NT2/D1 (cell line): ENCODE measurements at regions not wholly inside any gene's neighbourhood (a gene's known extent, or its start where the extent isn't known, plus 50 kb on each side); places are given as distances from the start of the nearest gene placed in this dataset.

Source experiments
- YY1 ChIP-seq: IDR thresholded peaks from 2 replicates; pipeline ENCODE4 v1.6.1; 2011; ENCODE audit not compliant: insufficient read length, insufficient read depth
- ZNF274 ChIP-seq: IDR thresholded peaks from 2 replicates; pipeline ENCODE4 v1.6.1; 2011; ENCODE audit warnings: mild to moderate bottlenecking, low read depth, low read length

DNA sequence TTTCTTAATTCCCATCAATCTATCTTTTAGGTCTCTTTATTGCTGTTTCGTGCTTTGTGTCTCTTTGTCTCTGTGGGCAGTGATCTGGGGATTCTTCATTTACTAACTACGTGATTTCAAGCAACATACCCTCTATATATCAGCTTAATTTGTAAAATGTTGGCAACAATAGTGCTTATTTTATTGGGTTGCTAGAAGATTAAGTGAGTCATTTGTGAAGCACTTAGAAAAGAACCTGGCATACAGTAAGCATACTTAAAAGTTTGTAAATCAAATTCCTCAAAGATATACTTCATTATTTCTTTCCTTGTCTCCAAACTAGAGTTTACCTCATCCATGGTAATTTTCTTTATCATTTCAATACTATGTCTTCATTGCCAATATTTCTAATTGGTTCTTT, 669.7 kb downstream of the MAT2B start:
- no peak for TF ChIP-seq ZNF274
- no peak for TF ChIP-seq YY1
